CD4-positive, alpha-beta T cell treated with Interleukin-2 at 100 ng/mL for 4 hours (primary cell): ENCODE measurements at regions not wholly inside any gene's neighbourhood (a gene's known extent, or its start where the extent isn't known, plus 50 kb on each side); places are given as distances from the start of the nearest gene placed in this dataset.

ENCODE experiments used
- DNase-seq: peaks from one replicate; pipeline ENCODE4 v3.0.0-alpha.2; 2020; ENCODE audit warnings: low spot score

DNA sequence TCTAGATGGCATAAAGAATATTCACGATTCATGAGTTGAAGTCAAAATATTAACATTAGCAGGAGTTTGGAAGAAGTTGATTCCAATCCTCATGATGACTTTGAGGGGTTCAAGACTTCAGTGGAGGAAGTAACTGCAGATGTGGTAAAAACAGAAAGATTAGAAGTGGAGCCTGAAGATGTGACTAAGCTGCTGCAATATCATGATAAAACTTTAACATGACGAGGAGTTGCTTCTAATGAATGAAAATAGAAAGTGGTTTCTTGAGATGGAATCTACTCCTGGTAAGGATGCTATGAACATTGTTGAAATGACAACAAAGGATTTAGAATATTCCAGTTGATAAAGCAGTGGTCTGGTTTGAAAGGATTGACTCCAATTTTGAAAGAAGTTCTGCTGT lies 70.1 kb upstream of the TMLHE start:
- no peak for DNase-seq

DNA sequence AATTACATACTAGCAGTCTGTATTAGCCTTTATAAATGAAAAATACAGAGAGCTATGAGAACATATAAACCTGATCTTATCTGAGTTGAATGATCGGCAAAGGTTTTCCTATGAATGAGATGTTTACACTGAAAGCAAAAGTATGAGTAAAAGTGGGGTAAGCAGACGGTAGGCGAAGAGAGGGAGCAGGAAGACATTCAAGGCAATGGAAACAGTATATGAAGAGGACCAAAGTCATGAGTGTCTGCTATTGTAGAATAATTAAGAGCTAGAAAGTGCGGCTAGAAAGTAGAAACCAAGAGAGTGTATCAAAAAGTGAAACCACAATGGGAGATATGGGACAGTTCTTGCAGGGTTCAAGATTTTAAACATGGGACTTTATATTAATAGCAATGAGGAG lies 67.0 kb upstream of the TMLHE start:
- no peak for DNase-seq

DNA sequence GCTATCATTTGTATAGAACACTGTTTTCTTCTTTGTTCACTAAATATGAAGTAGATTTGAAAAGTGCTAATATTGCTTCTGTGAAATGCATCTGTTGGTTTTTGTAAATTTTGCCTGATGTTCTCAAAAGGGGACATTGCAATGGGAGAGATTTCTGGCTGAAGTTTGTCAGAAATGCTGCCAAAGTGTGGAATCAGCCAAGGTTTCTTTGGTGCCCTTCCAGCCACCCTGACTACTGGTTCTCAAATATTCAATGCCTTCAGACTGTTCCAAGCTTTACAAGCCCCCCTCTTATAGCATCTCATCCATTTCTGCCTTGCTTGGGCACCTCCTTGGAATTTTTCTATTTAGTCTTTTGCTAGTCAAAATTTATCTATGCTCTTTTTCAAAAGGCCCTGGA lies 60.6 kb upstream of the TMLHE start:
- DNase-seq, result no peak

GRCh38 chrX:155666741-155667140 lies 54.0 kb upstream of the TMLHE start:
- no peak for DNase-seq
